HK-2 (cell line): ENCODE measurements at regions not wholly inside any gene's neighbourhood (a gene's known extent, or its start where the extent isn't known, plus 50 kb on each side); places are given as distances from the start of the nearest gene placed in this dataset.
"Not testable (repeated sequence)": the region's sequence is repeated elsewhere in the genome, so short reads cannot be mapped to it uniquely, and the experiment has no call there.

Experiments
- DNase-seq: peaks from one replicate; pipeline ENCODE4 v3.0.0-alpha.2; 2018; ENCODE audit not compliant: unreplicated experiment

DNA sequence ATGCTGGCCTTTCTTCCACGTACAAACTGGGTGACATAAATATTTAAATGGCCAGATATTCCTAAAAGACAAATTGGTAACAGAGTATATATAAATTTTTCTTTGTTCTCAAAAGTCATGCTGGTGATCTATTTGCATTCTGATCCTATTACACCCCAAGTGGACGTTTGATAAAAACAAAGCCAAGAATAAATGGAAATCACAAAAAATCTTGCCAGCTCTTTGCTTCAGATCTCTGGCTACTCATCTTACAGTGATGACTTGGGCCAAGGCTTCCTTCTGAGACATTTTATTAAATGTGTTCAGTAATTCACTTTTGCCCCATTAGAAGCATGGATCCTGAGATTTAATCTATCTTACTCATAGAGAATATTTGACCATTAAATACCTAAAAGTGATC is 444.3 kb upstream of the PIK3R1 start:
- DNase-seq: no peak

DNA sequence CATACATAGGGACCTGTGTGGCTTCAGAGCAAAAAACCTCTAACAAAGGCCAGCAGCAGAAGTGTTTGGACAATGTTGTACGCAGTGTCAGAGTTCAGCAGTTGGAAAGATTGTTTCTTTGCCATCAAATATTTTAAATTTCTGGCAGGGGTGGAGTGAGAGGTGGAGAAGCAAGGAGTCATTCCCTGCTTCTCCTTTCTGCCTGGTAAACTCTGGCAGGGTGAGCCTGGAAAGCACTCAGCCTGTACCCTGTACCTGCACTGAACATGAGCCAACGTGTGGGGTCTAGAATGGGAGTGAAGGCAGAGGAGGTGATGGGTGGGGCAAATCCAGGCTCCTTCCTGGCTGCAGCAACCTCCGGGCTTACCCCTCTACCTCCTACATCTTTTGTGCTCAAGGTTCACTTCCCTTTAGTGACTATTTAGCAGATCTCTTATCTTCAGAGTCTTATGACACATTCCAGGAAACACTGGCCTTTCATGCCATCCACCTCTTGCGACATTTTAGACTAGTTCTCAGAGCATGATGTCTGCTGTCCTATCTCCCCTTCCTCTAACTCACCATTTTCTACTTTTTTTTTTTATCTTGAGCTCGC is 445.0 kb upstream of the PIK3R1 start:
- DNase-seq: no peak

DNA sequence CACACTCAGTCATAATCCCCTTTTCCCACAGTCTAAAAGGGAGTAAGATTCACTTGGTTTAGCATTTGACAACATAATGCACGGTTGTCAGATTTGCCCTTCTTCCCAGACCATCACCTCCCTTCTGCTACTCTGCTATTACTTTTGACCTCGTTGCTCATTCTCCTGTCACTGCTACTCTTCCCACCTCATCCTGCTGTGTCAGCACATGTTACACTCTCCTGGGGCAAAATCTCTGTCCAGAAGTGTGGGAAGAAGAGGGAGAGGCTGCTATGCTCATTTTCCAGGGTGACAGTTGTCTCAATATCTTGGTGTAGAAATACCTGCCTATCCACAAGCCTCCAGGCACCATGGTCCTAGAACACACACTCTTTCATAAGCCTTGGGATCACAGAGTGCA is 449.9 kb upstream of the PIK3R1 start:
- DNase-seq: no peak

GRCh38 chr5:67757771-67758170 is 457.8 kb upstream of the PIK3R1 start:
- not testable (repeated sequence) for DNase-seq

DNA sequence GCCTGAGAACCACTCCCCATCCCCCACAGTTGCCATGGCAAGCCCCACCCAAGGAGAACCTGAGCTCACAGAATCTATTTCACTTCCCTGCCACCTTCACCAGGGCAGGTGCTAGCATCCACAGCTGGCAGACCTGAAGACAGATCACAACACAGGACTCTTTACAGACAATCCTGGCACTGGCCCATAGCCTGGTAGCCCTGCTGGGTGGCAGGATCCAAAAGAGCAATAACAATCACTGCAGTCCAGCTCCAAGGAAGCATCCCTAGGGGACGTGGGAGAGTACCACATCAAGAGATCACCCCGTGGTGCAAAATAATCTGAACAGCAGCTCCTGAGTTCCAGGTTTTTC is 463.2 kb upstream of the PIK3R1 start:
- no peak for DNase-seq

- no peak for DNase-seq
Measured at GRCh38 chr5:67748165-67748690, 467.3 kb upstream of the PIK3R1 start.

GRCh38 chr5:67747096-67747495 is 468.5 kb upstream of the PIK3R1 start:
- no peak for DNase-seq

- not testable (repeated sequence) for DNase-seq
Measured at GRCh38 chr5:67746608-67747007, 468.9 kb upstream of the PIK3R1 start.

GRCh38 chr5:67746103-67746502 is 469.5 kb upstream of the PIK3R1 start:
- DNase-seq: no peak

GRCh38 chr5:67732921-67733320 is 482.6 kb upstream of the PIK3R1 start:
- no peak for DNase-seq

DNA sequence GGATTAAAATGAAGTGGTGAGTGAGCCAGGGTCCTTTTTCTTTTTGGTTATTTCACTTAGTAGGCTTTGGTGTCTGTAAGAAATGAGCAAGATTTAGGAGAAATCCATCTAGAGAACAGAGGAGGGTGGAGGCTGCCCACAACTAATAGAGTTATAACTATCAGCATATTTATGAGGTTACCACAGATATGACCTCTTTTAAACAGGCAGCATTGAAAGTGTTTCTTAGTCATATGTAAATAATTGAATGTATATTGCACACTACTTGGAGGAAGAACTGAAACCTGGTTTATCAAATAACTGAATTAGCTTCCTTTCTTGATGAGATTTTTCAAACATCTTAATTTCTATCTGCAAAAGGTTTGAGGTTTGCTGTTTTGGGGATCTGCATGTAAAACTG is 483.1 kb upstream of the PIK3R1 start:
- DNase-seq: no peak

- DNase-seq: no peak
Measured at GRCh38 chr5:67731886-67732285, 483.7 kb upstream of the PIK3R1 start.

GRCh38 chr5:67730917-67731474 is 484.6 kb upstream of the PIK3R1 start:
- no peak for DNase-seq

GRCh38 chr5:67728326-67728890 is 487.1 kb upstream of the PIK3R1 start:
- no peak for DNase-seq

GRCh38 chr5:67725604-67726003 is 490.0 kb upstream of the PIK3R1 start:
- no peak for DNase-seq

- DNase-seq: no peak
Measured at GRCh38 chr5:67724412-67725135, 491.0 kb upstream of the PIK3R1 start.

DNA sequence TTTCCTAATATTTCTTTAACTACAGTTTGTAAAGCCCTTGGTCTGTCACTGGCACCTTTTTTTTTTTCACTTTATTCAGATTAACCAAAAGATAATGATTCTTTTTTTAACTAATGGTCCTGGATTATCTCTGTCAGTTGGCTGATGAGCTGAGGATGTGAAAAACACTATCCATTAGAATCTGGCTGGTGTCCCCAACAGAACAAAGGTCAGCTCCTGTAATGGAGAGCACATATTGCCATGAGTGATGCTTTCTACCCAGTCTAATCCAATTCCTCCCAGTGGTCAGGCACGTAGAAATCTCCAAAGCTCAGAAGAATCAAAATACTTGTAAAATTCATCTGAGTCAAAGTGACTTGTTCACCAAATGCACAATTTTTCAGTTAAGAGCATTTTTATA is 491.7 kb upstream of the PIK3R1 start:
- DNase-seq: no peak

- not testable (repeated sequence) for DNase-seq
Measured at GRCh38 chr5:67722582-67722981, 493.0 kb upstream of the PIK3R1 start.

DNA sequence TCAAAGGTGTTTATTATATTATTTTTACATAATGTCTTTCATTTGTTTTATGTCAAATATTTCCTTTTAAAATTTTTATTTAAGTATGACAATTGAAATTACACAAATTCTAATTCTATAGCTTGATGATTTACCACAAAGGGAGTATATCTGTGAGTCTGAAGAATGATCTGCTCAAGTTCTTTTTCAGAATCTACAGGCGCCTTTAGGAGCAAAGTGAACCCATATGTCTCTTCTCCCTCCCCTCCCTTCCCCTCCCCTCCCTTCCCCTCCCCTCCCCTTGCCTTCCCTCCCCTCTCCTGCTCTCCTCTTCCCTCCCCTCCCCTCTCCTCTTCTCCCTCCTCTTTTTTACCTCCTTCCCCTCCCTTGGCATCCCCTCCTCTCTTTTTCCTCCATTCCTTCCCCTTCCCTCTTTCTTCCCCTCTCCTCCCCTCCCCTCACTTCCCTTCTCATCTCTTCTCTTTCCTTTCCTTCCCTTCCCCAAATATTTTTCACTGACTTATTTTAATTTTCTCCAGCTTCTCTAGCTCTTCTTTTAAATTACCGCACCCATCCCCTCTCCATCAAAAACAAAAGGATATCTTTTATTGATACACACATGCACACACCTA is 495.3 kb upstream of the PIK3R1 start:
- no peak for DNase-seq

- DNase-seq: no peak
Measured at GRCh38 chr5:67702008-67702407, 505.4 kb upstream of the CD180 start.

GRCh38 chr5:67699560-67699959 is 503.0 kb upstream of the CD180 start:
- no peak for DNase-seq

GRCh38 chr5:67696446-67696845 is 499.8 kb upstream of the CD180 start:
- no peak for DNase-seq

- no peak for DNase-seq
Measured at GRCh38 chr5:67695369-67695768, 498.8 kb upstream of the CD180 start.
